SK-N-SH treated with all-trans-retinoic acid at 6 μM for 48 hours (cell line): ENCODE measurements at regions not wholly inside any gene's neighbourhood (a gene's known extent, or its start where the extent isn't known, plus 50 kb on each side); places are given as distances from the start of the nearest gene placed in this dataset.

Experiments
- ATAC-seq: fragments of 200-7000 bp; cut with Tn5 transposase; 3 replicates; pipeline ENCODE4 v1.9.1; 2020; ENCODE audit warnings: mild to moderate bottlenecking, moderate library complexity
- ARNTL ChIP-seq: fragments of 450-650 bp; formaldehyde crosslinking; IDR thresholded peaks from 2 replicates; pipeline ENCODE4 v1.5.0; 2020; ENCODE audit warnings: low read depth, mild to moderate bottlenecking, moderate library complexity, borderline replicate concordance
- BACH2 ChIP-seq: fragments of 250-450 bp; sonication (Bioruptor Pico); IDR thresholded peaks from 2 replicates; pipeline ENCODE4 v1.9.0; 2021; ENCODE audit warnings: mild to moderate bottlenecking, borderline replicate concordance
- CSDC2 ChIP-seq: fragments of 250-450 bp; sonication (Bioruptor Pico); IDR thresholded peaks from 2 replicates; pipeline ENCODE4 v1.5.0; 2020; ENCODE audit warnings: mild to moderate bottlenecking, moderate library complexity
- ESRRG ChIP-seq: fragments of 250-450 bp; sonication (Bioruptor Pico); IDR thresholded peaks from 2 replicates; pipeline ENCODE4 v1.6.1; 2021; ENCODE audit warnings: mild to moderate bottlenecking
- ISL1 ChIP-seq: fragments of 250-450 bp; sonication (Bioruptor Pico); IDR thresholded peaks from 2 replicates; pipeline ENCODE4 v2.1.2; 2022; ENCODE audit warnings: mild to moderate bottlenecking, moderate library complexity
- OSR1 ChIP-seq: fragments of 250-450 bp; sonication (Bioruptor Pico); IDR thresholded peaks from 2 replicates; pipeline ENCODE4 v1.8.0; 2022; ENCODE audit warnings: moderate library complexity, mild to moderate bottlenecking, inconsistent platforms
- PPARA ChIP-seq: fragments of 250-450 bp; sonication (Bioruptor Pico); IDR thresholded peaks from 2 replicates; pipeline ENCODE4 v1.5.0; 2020; ENCODE audit warnings: mild to moderate bottlenecking, borderline replicate concordance
- RARB ChIP-seq: fragments of 250-450 bp; sonication (Bioruptor Pico); IDR thresholded peaks from 2 replicates; pipeline ENCODE4 v1.8.0; 2021; ENCODE audit warnings: mild to moderate bottlenecking, moderate library complexity
- TCF4 ChIP-seq: fragments of 250-450 bp; sonication (Bioruptor Pico); IDR thresholded peaks from 2 replicates; pipeline ENCODE4 v1.8.0; 2021; ENCODE audit warnings: mild to moderate bottlenecking, moderate library complexity, borderline replicate concordance
- TSHZ2 ChIP-seq: fragments of 250-450 bp; sonication (Bioruptor Pico); IDR thresholded peaks from 2 replicates; pipeline ENCODE4 v1.5.0; 2020; ENCODE audit warnings: mild to moderate bottlenecking, moderate library complexity
- ZC3H10 ChIP-seq: fragments of 250-450 bp; sonication (Bioruptor Pico); IDR thresholded peaks from 2 replicates; pipeline ENCODE4 v1.5.1; 2021; ENCODE audit warnings: mild to moderate bottlenecking, moderate library complexity
- ZFP3 ChIP-seq: fragments of 250-450 bp; sonication (Bioruptor Pico); IDR thresholded peaks from 2 replicates; pipeline ENCODE4 v1.5.0; 2020; ENCODE audit warnings: mild to moderate bottlenecking, moderate library complexity
- ZFP30 ChIP-seq: fragments of 450-650 bp; formaldehyde crosslinking; IDR thresholded peaks from 2 replicates; pipeline ENCODE4 v1.5.0; 2022; ENCODE audit warnings: mild to moderate bottlenecking, moderate library complexity
- ZNF565 ChIP-seq: fragments of 450-650 bp; formaldehyde crosslinking; conservative IDR thresholded peaks from 2 replicates; pipeline ENCODE4 v1.5.0; 2020; ENCODE audit warnings: low read depth, mild to moderate bottlenecking, moderate library complexity
- ZNF70 ChIP-seq: fragments of 450-650 bp; formaldehyde crosslinking; IDR thresholded peaks from 2 replicates; pipeline ENCODE4 v1.5.0; 2020; ENCODE audit warnings: mild to moderate bottlenecking, moderate library complexity
- TF ChIP-seq, protein P1 (sequence below): fragments of 250-450 bp; sonication (Bioruptor Pico); IDR thresholded peaks from 2 replicates; pipeline ENCODE4 v1.8.0; 2020; ENCODE audit warnings: mild to moderate bottlenecking, moderate library complexity, borderline replicate concordance
- TF ChIP-seq, protein P2 (sequence below): fragments of 250-450 bp; sonication (Bioruptor Pico); IDR thresholded peaks from 2 replicates; pipeline ENCODE4 v1.8.0; 2021; ENCODE audit warnings: low read depth, mild to moderate bottlenecking, moderate library complexity, borderline replicate concordance
- TF ChIP-seq, protein P3 (sequence below): fragments of 250-450 bp; sonication (Bioruptor Pico); IDR thresholded peaks from 2 replicates; pipeline ENCODE4 v1.5.1; 2020; ENCODE audit warnings: low read depth, mild to moderate bottlenecking, moderate library complexity

- TF ChIP-seq, protein P1, sequence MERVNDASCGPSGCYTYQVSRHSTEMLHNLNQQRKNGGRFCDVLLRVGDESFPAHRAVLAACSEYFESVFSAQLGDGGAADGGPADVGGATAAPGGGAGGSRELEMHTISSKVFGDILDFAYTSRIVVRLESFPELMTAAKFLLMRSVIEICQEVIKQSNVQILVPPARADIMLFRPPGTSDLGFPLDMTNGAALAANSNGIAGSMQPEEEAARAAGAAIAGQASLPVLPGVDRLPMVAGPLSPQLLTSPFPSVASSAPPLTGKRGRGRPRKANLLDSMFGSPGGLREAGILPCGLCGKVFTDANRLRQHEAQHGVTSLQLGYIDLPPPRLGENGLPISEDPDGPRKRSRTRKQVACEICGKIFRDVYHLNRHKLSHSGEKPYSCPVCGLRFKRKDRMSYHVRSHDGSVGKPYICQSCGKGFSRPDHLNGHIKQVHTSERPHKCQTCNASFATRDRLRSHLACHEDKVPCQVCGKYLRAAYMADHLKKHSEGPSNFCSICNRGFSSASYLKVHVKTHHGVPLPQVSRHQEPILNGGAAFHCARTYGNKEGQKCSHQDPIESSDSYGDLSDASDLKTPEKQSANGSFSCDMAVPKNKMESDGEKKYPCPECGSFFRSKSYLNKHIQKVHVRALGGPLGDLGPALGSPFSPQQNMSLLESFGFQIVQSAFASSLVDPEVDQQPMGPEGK (CRISPR knock-in tag): no peak
- TF ChIP-seq ZNF70 (CRISPR knock-in tag) (no peak), ZFP30 (CRISPR knock-in tag) (no peak)
Observed at GRCh38 chr2:13813236-13813635, 819.3 kb upstream of the LRATD1 start (continued).

- no peak for ATAC-seq
- TF ChIP-seq RARB (CRISPR knock-in tag) (no peak), PPARA (CRISPR knock-in tag) (no peak), ESRRG (CRISPR knock-in tag) (no peak), TSHZ2 (CRISPR knock-in tag) (no peak), OSR1 (CRISPR knock-in tag) (no peak), ZC3H10 (CRISPR knock-in tag) (no peak)
- TF ChIP-seq, protein P1 (CRISPR knock-in tag): no peak
- TF ChIP-seq, protein P2, sequence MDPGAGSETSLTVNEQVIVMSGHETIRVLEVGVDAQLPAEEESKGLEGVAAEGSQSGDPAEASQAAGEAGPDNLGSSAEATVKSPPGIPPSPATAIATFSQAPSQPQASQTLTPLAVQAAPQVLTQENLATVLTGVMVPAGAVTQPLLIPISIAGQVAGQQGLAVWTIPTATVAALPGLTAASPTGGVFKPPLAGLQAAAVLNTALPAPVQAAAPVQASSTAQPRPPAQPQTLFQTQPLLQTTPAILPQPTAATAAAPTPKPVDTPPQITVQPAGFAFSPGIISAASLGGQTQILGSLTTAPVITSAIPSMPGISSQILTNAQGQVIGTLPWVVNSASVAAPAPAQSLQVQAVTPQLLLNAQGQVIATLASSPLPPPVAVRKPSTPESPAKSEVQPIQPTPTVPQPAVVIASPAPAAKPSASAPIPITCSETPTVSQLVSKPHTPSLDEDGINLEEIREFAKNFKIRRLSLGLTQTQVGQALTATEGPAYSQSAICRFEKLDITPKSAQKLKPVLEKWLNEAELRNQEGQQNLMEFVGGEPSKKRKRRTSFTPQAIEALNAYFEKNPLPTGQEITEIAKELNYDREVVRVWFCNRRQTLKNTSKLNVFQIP: no peak
Observed at GRCh38 chr2:13818002-13818401, 814.5 kb upstream of the LRATD1 start.

DNA sequence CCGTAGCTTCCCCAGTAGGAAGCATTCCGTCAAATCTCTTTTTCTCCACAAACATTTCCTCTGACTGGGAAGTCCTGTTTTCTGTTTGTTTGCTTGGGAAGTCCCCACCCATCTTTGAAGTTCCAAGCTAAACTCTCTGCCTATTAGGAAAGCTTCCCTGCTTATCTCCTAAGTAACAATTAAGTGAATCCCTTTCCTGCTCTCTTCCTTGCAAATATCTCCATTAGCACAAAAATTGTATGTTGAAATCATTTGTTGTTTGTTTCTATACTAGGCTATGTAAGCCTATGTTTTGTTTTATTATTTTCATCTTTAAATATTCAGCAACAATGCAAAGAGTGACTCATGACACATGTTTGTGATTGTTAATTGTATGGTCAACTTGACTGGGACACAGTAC lies 812.6 kb upstream of the LRATD1 start:
- TF ChIP-seq ESRRG (CRISPR knock-in tag): no peak
- TF ChIP-seq TCF4 (CRISPR knock-in tag): no peak
- no peak for TF ChIP-seq ZFP3
- TF ChIP-seq ZNF70 (CRISPR knock-in tag): no peak
- no peak for TF ChIP-seq ZFP30 (CRISPR knock-in tag)
- no peak for TF ChIP-seq PPARA (CRISPR knock-in tag)
- no peak for TF ChIP-seq ZC3H10 (CRISPR knock-in tag)
- TF ChIP-seq CSDC2 (CRISPR knock-in tag): no peak
- no peak for ATAC-seq

GRCh38 chr2:13821255-13821880 lies 811.1 kb upstream of the LRATD1 start:
- no peak for TF ChIP-seq ZNF565 (CRISPR knock-in tag)
- TF ChIP-seq TSHZ2 (CRISPR knock-in tag): no peak
- no peak for TF ChIP-seq ISL1
- TF ChIP-seq, protein P1 (CRISPR knock-in tag): no peak
- TF ChIP-seq, protein P3, sequence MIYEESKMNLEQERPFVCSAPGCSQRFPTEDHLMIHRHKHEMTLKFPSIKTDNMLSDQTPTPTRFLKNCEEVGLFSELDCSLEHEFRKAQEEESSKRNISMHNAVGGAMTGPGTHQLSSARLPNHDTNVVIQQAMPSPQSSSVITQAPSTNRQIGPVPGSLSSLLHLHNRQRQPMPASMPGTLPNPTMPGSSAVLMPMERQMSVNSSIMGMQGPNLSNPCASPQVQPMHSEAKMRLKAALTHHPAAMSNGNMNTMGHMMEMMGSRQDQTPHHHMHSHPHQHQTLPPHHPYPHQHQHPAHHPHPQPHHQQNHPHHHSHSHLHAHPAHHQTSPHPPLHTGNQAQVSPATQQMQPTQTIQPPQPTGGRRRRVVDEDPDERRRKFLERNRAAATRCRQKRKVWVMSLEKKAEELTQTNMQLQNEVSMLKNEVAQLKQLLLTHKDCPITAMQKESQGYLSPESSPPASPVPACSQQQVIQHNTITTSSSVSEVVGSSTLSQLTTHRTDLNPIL (CRISPR knock-in tag): no peak
- no peak for TF ChIP-seq ARNTL
- TF ChIP-seq ESRRG (CRISPR knock-in tag): no peak
- no peak for TF ChIP-seq ZC3H10 (CRISPR knock-in tag)
- TF ChIP-seq RARB (CRISPR knock-in tag): no peak
- TF ChIP-seq BACH2 (CRISPR knock-in tag): no peak
- ATAC-seq: no peak
